GM13976 (cell line): ENCODE measurements at regions not wholly inside any gene's neighbourhood (a gene's known extent, or its start where the extent isn't known, plus 50 kb on each side); places are given as distances from the start of the nearest gene placed in this dataset.

Experiments used
- DNase-seq: peaks from one replicate; pipeline ENCODE4 v3.0.0; 2012; ENCODE audit warnings: low spot score
- in situ Hi-C: fragments of 300-500 bp; cut with MboI; formaldehyde crosslinking; loops from one replicate; pipeline ENCODE4 v1.12.0; 2022; ENCODE audit warnings: low sequenced_read_pairs, mixed read lengths, inconsistent platforms; ENCODE audit not compliant: unreplicated experiment
- TF ChIP-seq, protein P1 (sequence below): IDR thresholded peaks from 2 replicates; pipeline ENCODE4 v1.5.1; 2012; ENCODE audit warnings: borderline replicate concordance, mild to moderate bottlenecking; ENCODE audit not compliant: insufficient read depth; ENCODE audit errors: extremely low read depth, missing control alignments, control extremely low read depth

DNA sequence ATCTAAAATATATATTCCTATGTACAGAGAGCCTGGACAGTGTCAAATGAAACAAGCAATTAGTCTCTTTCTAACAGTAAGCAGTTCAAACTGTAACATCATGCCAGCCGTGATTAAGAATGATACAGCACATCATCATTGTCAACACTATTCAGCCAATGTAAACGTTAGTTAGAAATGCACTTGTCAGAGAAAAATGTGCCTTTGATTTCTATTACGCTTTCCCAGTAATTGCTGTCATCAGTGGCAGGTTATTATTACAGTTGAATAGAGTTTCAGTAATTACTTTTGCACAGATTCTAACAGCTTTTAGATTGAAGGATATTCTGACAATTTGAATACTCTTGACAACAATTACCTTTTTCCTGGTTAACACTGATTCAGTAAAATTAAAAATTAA is 1007.1 kb downstream of the SH3BGRL start:
- TF ChIP-seq, protein P1, sequence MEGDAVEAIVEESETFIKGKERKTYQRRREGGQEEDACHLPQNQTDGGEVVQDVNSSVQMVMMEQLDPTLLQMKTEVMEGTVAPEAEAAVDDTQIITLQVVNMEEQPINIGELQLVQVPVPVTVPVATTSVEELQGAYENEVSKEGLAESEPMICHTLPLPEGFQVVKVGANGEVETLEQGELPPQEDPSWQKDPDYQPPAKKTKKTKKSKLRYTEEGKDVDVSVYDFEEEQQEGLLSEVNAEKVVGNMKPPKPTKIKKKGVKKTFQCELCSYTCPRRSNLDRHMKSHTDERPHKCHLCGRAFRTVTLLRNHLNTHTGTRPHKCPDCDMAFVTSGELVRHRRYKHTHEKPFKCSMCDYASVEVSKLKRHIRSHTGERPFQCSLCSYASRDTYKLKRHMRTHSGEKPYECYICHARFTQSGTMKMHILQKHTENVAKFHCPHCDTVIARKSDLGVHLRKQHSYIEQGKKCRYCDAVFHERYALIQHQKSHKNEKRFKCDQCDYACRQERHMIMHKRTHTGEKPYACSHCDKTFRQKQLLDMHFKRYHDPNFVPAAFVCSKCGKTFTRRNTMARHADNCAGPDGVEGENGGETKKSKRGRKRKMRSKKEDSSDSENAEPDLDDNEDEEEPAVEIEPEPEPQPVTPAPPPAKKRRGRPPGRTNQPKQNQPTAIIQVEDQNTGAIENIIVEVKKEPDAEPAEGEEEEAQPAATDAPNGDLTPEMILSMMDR, result no peak
- in situ Hi-C loops, result no loop called here
- DNase-seq, result no peak

DNA sequence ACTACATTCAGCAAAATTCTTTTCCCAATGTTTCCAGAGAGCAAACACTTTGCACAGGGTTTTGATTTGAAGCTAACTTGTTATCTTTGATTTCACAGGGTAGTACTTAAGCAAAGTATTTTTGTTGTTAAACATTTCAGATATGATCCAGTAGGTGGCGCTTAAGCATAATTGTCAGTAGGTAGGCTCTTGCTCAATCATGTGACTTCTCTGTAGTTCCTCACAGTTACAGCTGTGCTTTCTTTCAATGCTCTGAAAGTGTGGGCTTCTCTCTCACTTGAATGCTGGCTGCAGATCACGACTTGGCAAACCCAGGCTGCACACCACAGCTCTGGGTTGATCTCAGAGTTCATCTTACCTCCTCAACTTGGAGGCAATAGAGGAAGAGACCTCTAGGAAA is 1016.5 kb downstream of the SH3BGRL start:
- in situ Hi-C loops, result no loop called here
- DNase-seq, result peak; percentile 21
- TF ChIP-seq, protein P1, result peak; percentile 11

DNA sequence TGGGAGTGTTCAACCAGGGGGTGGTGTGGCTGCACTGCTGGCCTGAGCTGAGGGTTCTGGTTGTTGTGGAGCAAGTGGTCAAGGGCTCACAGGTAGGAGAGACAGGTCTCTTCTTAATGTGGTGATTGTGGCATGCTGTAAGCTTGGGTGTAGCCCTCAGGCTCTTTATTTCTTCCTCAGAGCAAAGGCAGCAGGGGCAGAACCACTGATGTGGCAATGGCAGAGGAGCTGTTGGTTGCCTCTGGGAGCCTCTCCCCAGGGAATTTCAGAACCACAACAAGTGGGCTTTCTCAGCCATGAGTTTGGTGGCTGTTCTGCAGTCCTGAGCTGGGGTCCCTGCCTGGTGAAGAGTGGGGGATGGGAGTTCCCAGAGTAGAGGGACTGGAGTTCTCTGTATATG is 1017.2 kb downstream of the SH3BGRL start:
- in situ Hi-C loops, result no loop called here
- no peak for DNase-seq
- TF ChIP-seq, protein P1, result no peak

DNA sequence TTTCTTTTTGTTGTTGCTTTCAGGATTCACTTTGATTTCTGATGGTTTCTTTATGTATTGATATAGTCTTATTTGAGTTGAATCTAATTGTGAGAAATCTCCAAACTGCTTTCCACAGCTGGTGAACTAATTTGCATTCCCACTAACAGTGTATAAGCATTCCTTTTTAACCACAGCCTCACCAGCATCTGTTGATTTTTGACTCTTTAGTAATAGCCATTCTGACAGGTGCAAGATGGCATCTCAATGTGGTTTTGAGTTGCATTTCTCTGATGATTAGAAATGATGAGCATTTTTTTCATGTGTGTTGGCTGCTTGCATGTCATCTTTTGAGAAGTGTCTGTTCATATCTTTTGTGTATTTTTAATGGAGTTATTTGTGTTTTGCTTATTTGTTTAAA is 1023.1 kb downstream of the SH3BGRL start:
- in situ Hi-C loops, result no loop called here

DNA sequence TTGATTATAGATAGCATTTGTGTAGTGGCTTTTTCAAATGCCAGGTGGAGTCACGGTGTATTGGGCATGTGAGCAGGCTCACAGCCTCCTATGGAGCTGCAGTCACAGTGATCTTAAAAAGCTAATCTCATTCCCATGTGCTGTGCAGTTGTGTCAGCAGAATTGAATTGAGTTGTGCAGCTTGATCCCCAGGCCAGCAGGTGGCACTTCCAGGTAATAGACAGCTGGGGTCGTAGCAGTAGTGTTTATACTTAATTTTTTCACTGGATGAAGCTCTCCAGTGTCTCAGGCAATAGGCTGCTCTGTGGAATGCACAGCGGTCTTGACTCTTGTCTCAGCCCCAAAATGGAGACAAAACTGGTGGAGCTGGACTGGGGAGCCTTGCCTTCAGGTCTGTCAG is 1028.1 kb downstream of the SH3BGRL start:
- DNase-seq, result no peak
- in situ Hi-C loops, result no loop called here
- TF ChIP-seq, protein P1, result no peak

More for the DNA sequence above, 1023.1 kb downstream of the SH3BGRL start:
- no peak for DNase-seq
- TF ChIP-seq, protein P1, result no peak

DNA sequence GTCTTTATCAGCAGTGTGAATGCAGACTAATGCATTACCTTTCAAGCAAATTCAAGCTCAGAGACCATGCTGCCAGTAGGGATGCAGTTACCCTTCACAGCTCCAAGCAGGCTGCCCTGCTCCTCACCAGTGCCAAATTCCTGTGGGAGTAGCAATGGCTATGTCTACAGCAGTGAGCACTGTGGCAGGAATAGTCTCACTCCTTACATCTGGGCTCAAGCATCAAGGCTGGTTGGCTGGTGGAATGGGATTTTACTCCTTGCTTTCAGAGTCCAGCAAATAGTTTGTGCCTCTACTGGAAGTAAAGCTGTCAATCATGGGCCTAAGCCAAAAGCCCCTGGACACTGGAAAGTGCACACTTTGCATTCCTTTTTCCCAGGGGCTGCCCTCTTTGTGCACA is 1030.8 kb downstream of the SH3BGRL start:
- in situ Hi-C loops, result no loop called here
- DNase-seq, result no peak
- TF ChIP-seq, protein P1, result no peak

DNA sequence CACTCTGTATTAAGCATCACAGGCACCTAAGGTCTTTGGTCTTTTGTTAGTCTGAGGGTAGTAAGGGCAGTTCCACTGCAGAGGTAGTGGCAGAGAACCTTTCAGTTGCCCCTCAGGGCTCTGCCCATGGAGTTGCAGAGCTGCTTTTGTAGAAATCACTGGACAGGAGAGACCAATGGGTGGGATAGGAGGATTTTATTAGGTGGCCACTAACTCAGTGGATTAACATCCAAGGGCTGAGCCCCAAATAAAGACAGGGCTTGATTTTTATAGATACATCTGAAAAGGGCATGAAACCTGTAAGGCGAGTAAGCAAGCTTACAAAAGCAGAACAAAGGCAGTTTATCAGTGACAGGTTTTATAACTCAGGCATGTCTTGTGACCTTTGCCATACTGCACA is 1035.4 kb downstream of the SH3BGRL start:
- DNase-seq, result no peak
- TF ChIP-seq, protein P1, result no peak
- in situ Hi-C loops, result no loop called here
